ENCODE measurements at regions not wholly inside any gene's neighbourhood (a gene's known extent, or its start where the extent isn't known, plus 50 kb on each side); places are given as distances from the start of the nearest gene placed in this dataset.
"Not testable (repeated sequence)": the region's sequence is repeated elsewhere in the genome, so short reads cannot be mapped to it uniquely, and the experiment has no call there.

DNA sequence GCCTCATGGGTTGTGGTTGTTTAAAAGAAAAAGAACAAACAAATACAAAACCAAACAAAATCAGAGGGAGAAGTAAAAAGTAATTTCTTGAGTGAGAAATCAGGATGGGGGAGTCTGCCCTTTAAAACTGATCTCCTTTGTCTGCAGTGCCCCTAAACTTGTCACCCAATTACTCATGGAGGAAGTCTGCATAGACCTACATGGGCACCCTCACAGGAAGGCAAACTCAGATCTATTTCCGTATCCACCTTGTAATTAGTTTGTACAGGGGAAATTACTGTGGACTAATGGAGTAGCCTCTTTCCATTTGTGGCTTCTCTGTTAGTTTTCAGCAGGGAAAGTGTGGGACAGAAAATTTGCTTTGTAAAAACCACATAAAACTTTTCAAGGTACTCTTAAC lies 600.4 kb downstream of the ADGRL2 start:
- DNase-seq = no peak

DNA sequence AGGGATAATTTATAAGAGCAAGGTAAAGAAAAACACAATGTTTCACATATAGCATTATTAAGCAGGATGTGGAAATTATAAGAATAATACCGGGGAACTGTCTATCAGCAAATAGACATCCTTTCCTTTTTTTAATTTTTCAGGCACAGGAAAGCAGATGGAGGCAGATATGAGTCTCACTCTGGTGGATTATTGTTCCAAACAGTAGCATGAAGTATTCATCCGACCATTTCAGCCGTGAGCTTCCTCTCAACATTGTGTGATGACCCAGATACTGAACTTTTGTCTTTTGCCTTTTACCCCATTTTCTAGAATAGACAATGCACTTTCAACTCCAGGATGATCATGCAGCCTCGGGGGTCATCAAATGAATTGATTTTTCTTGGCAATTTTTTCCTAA lies 599.8 kb downstream of the ADGRL2 start:
- no peak for DNase-seq

DNA sequence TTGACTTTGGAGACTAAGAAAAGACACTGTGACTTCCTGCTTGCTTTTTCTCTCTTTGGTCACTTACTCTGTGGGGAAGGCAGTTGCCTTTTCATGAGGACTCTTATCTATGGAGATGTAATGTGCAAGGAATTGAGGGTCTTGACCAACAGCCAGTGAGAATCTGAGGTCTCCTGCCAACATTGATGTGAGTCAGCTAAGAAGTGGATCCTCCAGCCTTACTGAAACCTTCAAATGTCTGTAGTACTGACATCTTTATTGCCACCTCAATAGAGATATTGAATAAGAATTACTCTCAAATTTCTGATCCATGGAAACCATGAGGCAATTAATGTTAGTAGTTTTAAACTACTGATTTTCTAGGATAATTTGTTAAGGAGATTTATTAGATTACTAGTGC lies 598.4 kb downstream of the ADGRL2 start:
- no peak for DNase-seq

DNA sequence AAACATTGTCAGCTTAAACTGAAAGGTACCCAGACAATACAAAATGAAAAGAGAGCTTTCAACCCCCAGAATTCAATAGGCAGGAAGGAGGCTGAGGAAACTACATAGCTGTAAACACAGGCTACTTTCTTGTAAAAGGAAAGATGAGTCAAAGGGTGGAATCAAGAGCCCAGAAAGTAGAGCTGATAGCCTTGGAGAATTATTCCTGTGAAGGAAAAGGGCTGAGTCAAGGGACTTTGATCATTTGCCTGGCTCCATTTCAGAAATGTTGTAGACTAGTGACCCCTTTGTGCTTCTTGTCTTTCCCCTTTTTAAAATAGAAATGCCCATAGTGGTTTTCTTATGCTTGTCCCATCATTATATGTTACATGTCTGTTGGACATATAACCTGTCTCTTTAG lies 597.6 kb downstream of the ADGRL2 start:
- DNase-seq = no peak

DNA sequence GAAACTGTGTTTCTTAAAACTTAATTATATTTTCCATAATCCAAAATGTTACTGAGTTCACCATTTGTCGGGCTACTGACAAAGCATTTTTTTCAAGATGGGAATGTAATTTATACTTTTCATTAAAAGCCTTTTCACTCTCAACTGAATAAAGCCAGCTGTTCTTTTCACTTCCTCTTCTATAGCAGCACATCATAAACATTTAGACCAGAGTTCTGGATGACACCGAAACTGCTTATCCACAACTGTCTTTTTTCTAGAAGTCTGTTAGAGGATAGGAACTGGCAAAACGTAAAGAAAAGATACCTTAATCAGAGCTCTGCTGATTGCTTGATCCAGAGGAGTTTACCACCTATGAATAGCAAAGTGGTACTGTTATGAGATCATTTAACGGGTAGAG lies 594.7 kb downstream of the ADGRL2 start:
- DNase-seq = no peak

DNA sequence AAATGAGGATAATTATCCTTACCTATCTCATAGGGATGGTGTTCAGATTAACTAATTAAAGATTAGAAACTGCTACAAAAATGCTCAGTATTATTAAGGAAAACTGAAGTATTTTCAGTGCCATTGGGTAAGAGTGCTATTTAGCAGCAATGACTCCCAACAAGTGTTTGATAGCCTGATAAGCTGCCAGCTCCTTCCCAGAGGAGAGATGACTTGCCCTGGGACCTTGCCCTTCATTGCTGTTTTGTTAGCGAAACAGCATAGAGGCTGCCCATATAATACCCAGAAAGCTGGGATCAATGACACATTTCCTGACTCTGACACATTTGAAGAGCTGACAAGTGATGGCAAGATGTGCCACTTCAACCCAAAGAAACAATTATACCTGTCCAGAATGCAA lies 592.2 kb downstream of the ADGRL2 start:
- DNase-seq = no peak

DNA sequence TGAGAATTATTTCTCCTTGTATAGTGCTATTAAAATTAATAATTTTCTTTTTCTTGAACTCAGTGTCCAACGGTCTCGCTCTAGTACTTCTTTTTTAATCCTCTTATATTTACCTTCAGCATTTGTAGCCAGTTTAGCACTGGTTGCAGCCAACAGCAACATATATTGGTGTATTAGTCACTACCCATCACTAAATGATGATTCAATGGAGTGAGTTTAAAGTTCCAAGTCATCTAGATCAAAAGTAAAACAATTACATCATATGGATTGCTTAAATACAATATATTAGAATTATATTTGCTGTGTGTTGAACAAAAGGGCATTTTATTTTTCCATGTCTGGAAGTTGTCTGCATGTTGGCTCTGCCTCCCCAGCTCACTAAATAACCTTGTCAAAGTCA lies 591.8 kb downstream of the ADGRL2 start:
- no peak for DNase-seq

DNA sequence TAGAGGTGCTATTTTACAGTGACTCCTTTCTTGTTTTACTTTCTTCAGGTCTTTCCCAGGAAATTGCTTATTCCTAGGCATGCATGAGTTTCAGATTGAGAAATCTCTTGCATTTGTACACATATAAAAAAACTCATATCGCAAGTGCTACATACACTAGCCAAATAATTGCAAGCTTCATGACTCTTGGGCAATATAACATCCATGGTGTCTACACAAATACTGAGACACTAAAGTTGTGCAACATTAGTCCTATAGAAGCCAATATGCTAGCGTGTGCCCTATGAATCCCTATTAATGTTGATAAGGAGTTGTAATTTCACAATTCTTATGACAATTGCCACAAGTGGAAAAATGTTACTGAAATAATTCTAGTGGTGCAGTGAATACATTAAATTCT lies 591.0 kb downstream of the ADGRL2 start:
- no peak for DNase-seq

DNA sequence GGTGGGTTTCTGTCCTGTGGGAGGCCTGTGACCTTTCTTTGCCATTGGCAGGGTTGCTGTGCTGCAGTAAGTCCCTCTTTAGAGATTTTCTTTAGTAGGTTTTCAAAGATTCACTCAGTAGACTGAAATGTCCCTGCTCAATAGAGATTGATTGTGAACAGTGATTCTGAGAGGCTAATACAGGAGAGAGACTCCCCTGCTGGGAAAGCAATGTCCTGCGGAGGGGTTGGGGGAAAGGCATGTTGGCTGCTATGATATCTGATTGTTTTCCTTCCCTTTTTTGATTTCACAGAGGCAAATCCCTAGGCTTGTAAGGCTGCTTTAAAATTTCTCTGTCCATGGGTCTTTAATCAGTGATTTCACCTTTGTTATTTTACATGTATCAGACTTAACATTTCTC lies 589.9 kb downstream of the ADGRL2 start:
- DNase-seq = no peak

DNA sequence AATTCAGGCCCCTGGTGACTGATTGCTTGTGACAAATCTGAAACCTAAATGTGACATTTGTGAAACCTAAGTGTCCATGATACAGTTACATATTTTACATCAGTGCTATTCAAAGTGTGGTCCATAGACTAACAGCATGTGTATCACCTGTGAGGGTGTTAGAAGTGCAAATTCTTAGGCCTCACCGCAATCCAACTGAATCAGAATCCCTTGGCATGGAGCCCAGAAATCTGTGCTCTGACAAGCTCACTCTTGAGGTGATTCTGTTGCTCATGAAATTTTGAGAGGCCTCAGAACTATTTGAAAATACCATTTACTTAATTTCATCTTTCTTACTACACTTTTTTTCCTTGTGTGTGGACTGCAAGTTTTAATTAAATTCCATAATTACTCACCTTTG lies 587.9 kb downstream of the ADGRL2 start:
- DNase-seq = no peak

DNA sequence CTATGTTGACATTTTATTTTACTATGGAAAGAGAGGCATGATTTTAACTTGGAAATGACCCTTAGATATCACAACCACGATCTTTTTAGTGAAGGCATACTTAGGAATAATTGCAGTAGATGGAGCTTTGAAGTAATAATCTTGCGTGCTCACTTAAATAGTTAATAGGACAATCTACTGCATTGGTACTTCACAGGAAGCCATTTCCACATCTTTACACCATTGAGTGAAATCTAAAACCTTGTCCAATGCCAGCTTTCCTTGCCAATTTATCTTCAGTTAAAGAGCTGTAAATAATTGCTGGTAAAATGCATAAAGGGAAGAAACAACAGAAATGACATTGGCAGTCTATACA lies 586.3 kb downstream of the ADGRL2 start:
- no peak for DNase-seq

DNA sequence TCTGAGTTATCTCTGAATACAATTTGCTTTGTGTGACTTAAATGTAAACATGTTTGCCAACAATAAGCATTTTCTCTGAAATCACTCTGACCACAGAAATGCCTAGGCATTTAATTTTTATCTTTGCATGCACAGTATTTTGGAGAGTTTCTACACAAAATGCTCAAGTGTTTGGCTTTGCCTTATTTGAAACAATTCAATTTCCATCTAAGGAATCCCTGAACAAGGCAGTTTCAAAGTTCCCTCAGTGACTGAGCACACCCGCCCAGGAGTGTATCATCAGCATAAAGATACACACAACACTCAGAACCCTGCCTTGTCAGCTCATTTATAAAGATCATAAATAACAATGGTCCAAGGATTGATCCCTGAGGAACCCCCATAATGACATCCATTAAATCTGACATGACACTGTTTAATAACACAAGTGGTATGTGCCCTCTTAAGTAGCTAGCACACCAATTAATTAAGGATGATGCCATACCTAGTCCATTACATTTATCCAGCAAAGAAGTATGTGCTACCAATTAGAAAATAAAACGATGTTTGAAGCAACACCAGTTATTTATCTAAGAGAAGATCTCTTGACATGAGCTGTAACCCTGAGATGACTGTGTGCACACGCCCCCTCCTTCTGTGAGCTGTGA lies 585.8 kb downstream of the ADGRL2 start:
- DNase-seq = no peak

DNA sequence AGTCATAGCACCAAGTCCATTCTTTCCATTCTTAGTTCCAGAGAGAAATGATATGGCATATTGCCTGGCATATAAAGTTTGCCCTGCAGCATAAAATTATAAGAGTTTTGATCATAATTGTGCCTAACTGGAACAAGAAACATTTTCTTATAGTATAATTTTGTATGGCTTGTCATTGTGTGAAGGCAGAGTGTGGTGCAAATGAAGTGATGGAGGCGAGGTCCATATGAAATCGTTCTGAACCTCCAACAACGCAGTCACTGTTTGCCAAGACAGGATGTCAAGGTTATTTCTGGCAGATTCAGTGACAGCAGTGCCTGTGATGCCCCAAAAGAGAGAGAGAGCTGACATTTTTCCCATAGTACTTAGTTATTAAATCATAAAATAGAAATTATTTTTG lies 584.0 kb downstream of the ADGRL2 start:
- no peak for DNase-seq

DNA sequence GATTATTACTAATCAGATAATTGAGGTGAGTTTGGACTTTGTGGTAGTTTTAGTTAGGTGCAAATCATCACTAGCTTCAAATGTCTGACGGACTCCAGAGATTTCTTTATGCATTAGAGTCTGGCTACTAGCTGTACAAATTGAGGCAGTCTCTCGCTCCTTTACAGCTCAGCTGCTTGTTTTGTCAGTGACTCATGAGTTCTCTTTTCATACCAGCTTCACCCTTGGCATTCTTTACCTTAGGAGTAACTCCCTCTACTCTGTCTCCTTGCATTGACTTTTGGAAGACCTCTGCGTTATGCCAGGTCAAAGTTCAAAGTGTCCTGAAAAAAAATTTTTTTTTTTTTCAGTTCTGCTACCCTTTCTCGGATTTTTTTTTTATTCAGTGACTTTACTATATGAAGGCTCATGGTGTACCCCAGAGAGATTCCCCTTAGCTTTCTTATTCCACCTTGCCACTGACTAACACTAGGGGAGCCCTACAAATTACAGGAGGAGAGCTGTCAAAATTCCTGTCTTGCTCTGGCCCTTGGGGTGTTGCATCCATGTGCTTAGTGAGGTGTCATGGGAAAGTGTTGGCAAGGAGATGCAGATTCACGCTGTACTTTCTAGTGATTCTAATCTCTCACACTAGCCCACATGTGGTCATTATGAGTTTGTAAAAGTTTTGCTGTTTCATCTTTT lies 576.6 kb downstream of the ADGRL2 start:
- no peak for DNase-seq

DNA sequence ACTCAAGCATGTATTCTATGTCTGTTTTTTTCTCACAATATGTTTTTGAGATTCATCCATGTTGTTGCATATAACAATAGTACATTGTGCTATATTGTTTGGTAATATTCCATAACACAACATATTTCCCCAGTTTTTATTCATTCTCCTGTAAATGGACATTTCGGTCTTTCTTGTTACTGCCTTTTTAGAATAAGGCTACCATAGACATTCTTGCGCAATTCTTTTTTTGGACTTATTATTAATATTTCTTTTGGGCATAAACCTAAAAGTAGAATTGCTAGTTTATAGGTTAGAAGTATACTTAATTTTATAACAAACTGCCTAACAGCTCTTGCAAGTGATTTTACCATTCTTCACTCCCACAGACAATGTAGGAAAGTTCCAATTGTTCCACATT lies 573.0 kb downstream of the ADGRL2 start:
- no peak for DNase-seq

DNA sequence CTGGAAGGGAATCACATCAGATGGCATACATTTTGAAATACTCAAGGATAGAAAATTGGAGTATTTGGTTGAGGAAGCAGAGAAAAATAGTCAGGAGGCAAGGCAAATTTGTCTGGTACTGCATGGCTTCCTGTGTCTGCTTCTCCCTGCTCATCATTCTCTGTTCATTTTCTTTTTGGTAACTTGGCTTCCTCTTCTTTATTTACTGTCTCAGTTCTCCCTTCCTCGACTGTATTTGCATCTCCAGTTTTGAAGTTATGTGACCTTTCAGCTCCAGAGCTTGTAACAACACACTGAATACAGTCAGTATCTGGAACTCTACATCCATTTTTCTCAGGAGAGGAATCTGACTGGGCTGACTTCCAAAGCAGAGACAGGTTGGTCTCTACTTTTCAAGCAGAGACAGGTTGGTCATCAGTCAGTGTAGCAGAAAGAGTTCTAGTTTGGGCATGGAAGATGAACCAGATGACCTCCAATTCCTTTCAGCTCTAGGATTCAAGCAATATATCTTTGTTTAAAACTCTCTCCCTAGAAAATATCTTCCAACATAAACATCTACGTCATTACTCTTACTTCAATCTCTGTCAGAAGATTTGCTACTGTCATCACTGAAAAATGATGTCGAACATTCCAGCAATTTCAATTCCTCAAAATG lies 571.2 kb downstream of the ADGRL2 start:
- no peak for DNase-seq

DNA sequence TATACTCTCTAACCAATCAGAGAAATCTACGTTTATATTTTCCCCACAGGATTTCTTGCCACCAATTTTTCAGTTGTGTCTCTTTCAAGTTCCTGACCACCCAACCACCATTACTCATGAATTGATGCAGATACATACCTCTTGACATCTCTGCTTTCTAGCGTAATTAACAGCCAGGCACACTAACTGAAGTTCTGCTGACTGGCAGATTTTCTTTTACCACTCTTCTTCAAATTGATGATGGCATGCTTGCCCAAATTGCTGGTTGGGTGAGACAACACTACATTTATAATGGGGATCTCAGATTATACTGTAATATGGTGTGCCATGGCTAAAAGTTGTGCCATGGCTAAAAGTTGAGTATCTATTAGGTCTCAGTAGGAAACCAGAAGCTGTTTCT lies 566.7 kb downstream of the ADGRL2 start:
- DNase-seq = no peak

DNA sequence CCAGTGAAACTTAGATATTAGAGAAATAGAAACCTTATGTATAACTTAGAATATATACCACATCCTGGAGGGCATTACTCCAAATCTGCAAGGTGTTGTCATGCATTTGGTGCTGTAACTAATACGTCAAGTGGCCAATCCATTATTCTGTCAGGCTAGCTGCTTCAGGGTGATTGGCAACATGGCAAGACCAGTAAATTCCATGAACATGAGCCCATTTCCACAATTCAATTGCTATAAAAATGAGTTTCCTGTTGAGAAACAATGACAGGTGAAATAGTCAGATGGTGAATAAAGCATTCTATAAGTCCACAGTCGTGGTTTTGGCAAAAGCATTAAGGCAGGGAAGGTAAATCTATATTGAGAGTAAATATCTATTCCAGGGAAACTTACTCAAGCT lies 566.0 kb downstream of the ADGRL2 start:
- DNase-seq = no peak

DNA sequence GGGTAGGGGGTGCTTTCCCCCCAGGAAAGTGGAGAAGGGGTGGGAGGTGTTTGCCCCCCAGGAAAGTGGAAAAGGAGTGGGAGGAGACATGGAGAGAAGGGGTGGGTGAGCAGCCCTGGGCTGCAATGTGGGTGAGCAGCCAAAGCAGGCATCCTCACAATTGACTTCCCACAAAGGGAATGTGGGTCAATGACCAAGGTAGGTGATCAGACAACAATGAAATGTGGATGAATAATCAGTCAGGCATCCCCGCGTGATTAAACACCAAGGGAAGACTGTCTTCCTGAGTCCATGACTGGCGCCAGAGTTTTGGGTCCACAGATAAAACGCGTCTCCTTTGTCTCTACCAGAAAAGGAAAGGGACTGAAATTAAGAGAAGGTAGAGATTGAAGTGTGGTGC lies 558.8 kb downstream of the ADGRL2 start:
- DNase-seq = not testable (repeated sequence)

DNA sequence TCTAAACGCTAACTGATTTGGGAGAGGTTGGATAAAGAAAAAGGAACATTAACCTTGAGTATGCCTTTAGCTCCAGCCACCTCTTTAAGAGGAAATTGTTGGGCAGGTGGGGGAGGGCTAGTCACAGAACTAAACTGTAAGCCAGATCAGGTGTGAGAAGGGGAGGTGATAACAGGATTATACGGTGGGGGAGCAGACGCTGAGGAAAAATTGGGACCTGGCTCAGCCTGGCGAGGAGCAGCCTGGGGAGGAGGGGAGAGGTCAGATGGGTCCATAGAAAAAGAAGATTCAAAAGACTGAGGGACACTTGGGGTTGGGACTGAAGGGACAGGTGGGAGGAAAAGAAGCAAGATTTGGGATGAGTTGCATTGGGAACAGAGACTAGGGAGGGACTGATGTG lies 558.0 kb downstream of the ADGRL2 start:
- DNase-seq = not testable (repeated sequence)

DNA sequence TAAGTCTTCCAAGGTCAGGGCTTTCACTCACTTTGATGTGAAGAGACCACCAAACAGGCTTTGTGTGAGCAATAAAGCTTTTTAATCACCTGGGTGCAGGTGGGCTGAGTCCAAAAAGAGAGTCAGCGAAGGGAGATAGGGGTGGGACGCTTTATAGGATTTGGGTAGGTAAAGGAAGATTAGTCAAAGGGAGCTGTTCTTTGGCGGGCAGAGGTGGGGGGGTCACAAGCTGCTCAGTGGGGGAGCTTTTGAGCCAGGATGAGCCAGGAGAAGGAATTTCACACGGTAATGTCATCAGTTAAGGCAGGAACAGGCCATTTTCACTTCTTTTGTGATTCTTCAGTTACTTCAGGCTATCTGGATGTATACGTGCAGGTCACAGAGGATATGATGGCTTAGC lies 553.8 kb downstream of the ADGRL2 start:
- not testable (repeated sequence) for DNase-seq

DNA sequence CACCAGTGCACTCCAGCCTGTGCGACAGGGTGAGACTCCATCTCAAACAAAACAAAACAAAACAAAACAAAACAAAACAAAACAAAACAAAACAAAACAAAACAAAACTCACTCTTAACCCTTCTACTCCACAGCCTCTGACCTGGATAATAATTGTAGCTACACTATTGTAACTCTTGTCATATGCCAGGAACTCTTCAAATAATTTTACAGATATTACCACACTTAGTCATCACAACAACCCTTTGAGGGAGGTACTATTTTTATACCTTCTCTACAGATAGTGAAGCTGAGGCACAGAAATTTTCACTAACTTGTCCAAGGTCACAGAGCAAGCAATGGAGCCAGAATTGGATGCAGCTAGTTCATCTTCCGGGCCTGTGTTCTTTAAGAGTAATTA lies 547.8 kb downstream of the ADGRL2 start:
- no peak for DNase-seq

DNA sequence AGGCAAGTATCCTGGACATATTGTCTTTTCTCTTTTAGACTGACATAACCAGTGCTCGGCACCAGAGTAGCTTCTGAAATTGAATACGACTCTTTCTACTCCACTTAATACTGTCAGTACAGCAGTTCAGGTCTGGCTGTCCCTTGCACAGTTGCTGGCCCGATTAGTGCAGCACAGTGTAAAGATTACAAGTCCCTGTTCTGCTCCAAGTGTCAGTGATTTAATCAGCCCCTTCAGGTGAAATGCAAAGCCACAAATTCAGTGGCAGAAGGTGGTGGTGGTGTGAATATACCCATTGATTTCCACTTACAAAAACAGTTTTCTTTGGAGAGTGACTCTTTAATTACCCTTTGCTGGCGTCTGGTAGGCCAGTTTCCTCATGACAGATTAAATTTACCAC lies 545.4 kb downstream of the ADGRL2 start:
- no peak for DNase-seq

DNA sequence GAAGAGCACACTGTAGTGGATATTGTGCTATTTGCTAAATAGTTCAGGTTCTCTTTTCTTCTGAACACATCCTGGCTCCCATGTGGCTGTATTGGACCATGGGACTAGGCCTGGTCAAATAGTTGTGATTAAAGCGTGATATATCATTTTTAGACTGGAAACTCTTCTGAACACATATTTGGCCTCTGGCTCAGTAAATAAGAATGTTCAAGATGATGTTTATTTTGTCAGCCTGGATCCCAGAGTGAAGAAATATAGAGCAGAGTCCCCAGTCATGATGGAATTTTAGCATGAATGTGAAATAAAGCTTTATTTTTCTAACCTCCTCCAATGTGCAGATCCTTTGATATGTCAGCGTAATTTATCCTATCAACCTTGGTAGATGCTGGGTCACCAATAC lies 542.6 kb downstream of the ADGRL2 start:
- DNase-seq = no peak

Measured in occipital lobe (tissue), 1 donor.